Skeletal muscle tissue (tissue), 3 donors: ENCODE measurements at regions not wholly inside any gene's neighbourhood (a gene's known extent, or its start where the extent isn't known, plus 50 kb on each side); places are given as distances from the start of the nearest gene placed in this dataset.
"Not testable (repeated sequence)": the region's sequence is repeated elsewhere in the genome, so short reads cannot be mapped to it uniquely, and the experiment has no call there.

Experiments used
- H3K27ac ChIP-seq: one replicate; pipeline ENCODE4 v1.7.0; 2013; ENCODE audit warnings: mild to moderate bottlenecking, low read depth, low read length, inconsistent platforms
- H3K27me3 ChIP-seq, 3 donors: one replicate each; pipeline ENCODE4 v1.7.0; 2013; ENCODE audit warnings: low read length in 3 of 3; ENCODE audit not compliant: control insufficient read depth in 3 of 3, insufficient read depth in 3 of 3
- H3K36me3 ChIP-seq, 3 donors: one replicate each; pipeline ENCODE4 v1.7.0; 2013; ENCODE audit warnings: low read length in 3 of 3; ENCODE audit not compliant: control insufficient read depth in 3 of 3, insufficient read depth in 3 of 3
- H3K4me1 ChIP-seq, 3 donors: one replicate each; pipeline ENCODE4 v1.7.0; 2013; ENCODE audit warnings: low read length in 3 of 3, mild to moderate bottlenecking in 3 of 3; ENCODE audit not compliant: control insufficient read depth in 3 of 3, insufficient read depth in 3 of 3
- H3K4me3 ChIP-seq, 3 donors: one replicate each; pipeline ENCODE4 v1.7.0; 2013; ENCODE audit warnings: low read length in 3 of 3
- H3K9ac ChIP-seq, 3 donors: one replicate each; pipeline ENCODE4 v1.7.0; 2013; ENCODE audit warnings: low read length in 3 of 3, mild to moderate bottlenecking in 3 of 3, moderate library complexity in 2 of 3, low read depth in 1 of 3
- H3K9me3 ChIP-seq, 3 donors: one replicate each; pipeline ENCODE4 v1.7.0; 2013; ENCODE audit warnings: low read length in 3 of 3; ENCODE audit not compliant: control insufficient read depth in 3 of 3
- donor health status: Osteomylitis.

DNA sequence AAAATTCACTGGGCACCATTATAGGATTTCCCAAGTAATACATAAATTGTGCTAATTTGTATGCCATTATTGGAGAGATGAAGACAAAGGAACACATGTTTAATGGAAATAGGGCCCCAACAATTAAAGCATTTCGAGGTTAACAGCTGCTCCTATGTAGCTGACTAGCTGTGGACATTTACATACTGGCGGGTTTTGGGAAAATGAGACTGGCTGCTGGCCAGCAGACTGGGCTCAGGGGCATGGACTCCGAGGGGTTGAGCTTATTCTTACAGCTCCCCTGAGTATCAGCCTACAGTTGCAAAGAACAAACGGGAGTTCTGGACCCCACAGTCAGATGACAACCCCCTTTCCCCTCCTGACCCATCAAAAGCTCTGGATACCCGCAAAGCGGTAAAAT is 91.9 kb upstream of the MYO3A start:
- Histone ChIP-seq H3K9ac (no peak overlapping the region), H3K27ac (no peak overlapping the region), H3K4me3 (no peak overlapping the region), H3K9me3 (no peaks in the 10 kb centered on the region), H3K36me3 (no peaks in the 10 kb centered on the region), H3K4me1 (no peaks in the 10 kb centered on the region), H3K27me3 (no peaks in the 10 kb centered on the region)

DNA sequence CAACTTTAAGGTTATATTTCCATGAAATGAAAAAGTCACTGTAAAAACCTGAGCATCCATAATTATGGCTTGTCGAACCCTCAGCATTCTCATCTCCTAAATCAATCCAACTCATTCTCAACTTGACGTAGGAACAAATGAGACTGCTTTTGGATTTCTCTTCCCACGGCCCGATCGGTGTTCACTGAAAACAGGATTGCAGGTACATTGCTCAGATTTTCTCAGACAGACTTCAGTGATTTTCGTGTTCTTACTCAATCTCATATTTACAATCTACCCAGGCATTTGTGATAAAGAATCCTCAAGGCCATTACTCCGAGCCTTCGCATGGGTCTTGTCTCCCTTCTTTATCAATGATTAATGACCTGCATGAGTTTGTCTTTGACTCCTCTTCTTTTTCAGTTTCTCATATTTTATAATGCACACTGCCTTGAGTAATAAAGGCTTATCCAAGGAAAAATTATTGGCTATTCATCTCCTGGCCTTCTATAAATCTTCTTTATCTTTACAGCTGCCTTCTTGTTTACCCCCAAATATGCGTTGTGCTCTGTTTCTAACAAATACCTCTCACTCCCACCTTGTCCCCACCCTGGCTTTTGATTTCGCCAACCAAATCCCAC is 90.4 kb upstream of the MYO3A start:
- H3K36me3 ChIP-seq, result no peaks in the 10 kb centered on the region
- no peaks in the 10 kb centered on the region for H3K27me3 ChIP-seq
- no peaks in the 10 kb centered on the region for H3K9me3 ChIP-seq
- H3K4me1 ChIP-seq, result no peaks in the 10 kb centered on the region
- H3K27ac ChIP-seq, result no peak overlapping the region
- H3K4me3 ChIP-seq, result no peak overlapping the region
- H3K9ac ChIP-seq, result no peak overlapping the region

DNA sequence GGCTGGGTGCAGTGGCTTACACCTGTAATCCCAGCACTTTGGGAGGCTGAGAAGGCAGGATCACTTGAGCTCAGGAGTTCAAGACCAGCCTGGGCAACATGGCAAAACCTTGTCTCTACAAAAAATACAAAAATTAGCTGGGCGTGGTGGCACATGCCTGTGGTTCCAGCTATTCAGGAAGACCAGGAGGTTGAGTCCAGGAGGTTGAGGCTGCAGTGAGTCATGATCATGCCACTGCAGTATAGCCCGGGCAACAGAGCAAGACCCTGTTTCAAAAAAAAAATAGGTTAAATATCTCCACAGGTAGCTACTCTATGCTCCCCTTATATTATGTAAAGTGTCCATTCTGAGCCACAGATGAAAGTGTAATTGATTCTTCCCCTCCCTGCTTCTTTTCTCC is 89.3 kb upstream of the MYO3A start:
- H3K4me3 ChIP-seq, H3K4me1 ChIP-seq, H3K27me3 ChIP-seq, H3K9ac ChIP-seq, H3K27ac ChIP-seq, H3K36me3 ChIP-seq, H3K9me3 ChIP-seq: not testable (repeated sequence)

DNA sequence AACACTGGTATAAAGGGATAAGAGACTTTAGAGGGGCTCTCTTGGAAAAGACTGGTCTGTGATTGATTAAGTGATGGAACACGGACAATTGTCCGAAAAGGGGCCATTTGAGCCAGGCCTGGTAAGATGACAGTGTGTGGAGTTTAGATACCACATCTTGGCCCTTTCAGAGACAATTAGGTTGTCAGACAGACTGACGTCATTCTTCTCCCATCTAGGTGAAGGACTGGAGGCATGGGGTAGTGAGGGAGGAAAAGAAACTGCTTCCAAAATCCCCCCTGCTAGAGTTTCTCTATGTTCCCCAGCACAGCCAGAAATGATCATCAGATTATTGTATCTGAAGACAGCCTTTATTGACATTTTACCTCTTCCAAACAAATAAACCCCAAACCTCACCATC is 84.8 kb upstream of the MYO3A start:
- H3K27ac ChIP-seq, result no peak overlapping the region
- H3K9me3 ChIP-seq, result no peaks in the 10 kb centered on the region
- no peaks in the 10 kb centered on the region for H3K36me3 ChIP-seq
- no peaks in the 10 kb centered on the region for H3K27me3 ChIP-seq
- no peaks in the 10 kb centered on the region for H3K4me1 ChIP-seq
- H3K9ac ChIP-seq, result no peak overlapping the region
- no peak overlapping the region for H3K4me3 ChIP-seq

DNA sequence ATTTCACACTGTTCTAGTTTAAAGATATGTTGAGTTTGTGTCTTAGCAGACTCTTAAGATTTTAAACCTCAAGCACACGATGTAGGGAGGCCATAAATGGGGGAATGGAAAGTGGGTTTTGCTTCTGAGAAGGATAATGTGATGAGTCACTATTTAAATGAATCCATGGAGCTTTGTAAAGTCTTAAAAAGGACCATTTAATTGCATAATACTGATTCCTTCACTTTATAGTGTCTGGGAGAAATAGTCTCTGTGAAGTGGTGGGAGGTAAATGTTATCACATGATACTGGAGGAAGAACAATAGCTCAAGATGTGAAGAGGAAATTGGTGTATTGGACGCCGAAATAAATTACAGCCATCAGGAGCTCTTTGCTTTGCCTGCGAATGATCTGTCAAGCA is 84.0 kb upstream of the MYO3A start:
- Histone ChIP-seq H3K36me3 (no peaks in the 10 kb centered on the region), H3K9me3 (no peaks in the 10 kb centered on the region)

DNA sequence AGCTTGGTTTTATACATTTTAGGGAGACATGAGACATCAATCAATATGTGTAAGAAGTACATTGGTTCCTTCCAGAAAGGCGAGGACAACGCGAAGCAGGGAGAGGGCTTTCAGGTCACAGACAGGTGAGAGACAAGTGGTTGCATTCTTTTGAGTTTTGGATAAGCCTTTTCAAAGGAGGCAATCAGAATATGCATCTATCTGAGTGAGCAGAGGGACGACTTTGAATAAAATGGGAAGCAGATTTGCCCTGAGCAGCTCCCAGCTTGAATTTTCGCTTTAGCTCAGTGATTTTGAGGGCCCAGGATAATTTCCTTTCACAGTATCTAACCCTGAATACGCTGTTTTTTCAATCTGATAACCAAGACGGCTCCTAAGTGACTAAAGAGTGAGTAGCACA is 82.5 kb upstream of the MYO3A start:
- no peaks in the 10 kb centered on the region for H3K27me3 ChIP-seq
- H3K9me3 ChIP-seq, result no peaks in the 10 kb centered on the region
- no peak overlapping the region for H3K4me3 ChIP-seq
- no peaks in the 10 kb centered on the region for H3K4me1 ChIP-seq
- no peak overlapping the region for H3K9ac ChIP-seq
- no peak overlapping the region for H3K27ac ChIP-seq
- H3K36me3 ChIP-seq, result no peaks in the 10 kb centered on the region

More for the DNA sequence above, 84.0 kb upstream of the MYO3A start:
- Histone ChIP-seq H3K9ac (no peak overlapping the region), H3K4me3 (no peak overlapping the region), H3K27ac (no peak overlapping the region), H3K4me1 (no peaks in the 10 kb centered on the region), H3K27me3 (no peaks in the 10 kb centered on the region)

DNA sequence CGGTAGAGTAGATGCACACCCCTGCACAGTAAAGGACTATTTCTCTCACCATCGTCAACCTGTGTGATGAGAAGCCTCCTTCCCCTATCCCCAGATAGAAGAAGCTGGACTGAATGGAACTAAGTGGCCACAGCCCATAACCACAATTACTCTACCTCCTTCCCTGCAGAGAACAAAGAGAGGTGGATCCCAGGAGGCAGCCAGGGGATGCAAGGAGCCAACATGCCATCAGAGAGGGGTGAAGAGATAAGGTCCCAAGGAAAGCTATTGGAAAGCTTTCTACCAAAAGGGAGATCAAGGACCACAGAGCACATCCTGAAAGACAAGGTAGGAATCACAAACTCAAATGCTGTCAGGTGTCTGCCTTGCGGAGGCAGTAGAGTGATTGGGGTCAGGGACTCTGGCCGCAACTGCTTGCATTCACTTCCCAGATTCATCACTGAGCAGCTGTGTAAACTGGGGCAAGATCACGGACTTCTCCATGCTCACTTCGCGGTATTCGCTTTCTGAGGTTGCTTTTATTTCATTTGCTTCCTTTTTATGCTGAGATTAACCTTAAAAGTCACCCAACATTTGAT is 81.6 kb upstream of the MYO3A start:
- Histone ChIP-seq H3K27me3 (no peaks in the 10 kb centered on the region), H3K36me3 (no peaks in the 10 kb centered on the region), H3K27ac (no peak overlapping the region)

DNA sequence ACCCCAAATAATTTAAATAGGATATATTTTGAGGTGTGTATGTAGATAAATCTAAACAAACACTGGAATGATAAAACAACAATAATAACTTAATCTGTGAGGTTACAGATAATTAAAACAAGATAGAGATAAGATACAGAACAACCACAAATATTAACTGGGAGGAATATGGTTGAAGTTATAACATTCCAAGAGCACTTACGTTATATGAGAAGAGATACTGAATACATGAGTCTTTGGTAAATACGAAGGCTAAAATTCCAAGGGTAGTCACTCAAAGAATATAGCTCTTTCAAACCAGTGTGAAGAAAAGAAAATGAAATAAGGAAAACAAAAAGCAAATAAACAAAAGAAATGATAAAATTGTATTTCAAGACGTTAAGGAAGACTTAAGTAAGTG is 76.0 kb upstream of the MYO3A start:
- Histone ChIP-seq H3K4me1 (no peaks in the 10 kb centered on the region), H3K9me3 (no peaks in the 10 kb centered on the region), H3K27ac (no peak overlapping the region), H3K9ac (no peak overlapping the region), H3K27me3 (no peaks in the 10 kb centered on the region), H3K36me3 (no peaks in the 10 kb centered on the region), H3K4me3 (no peak overlapping the region)

More for the DNA sequence above, 81.6 kb upstream of the MYO3A start:
- no peaks in the 10 kb centered on the region for H3K4me1 ChIP-seq
- H3K9me3 ChIP-seq, result no peaks in the 10 kb centered on the region
- no peak overlapping the region for H3K9ac ChIP-seq
- H3K4me3 ChIP-seq, result no peak overlapping the region

DNA sequence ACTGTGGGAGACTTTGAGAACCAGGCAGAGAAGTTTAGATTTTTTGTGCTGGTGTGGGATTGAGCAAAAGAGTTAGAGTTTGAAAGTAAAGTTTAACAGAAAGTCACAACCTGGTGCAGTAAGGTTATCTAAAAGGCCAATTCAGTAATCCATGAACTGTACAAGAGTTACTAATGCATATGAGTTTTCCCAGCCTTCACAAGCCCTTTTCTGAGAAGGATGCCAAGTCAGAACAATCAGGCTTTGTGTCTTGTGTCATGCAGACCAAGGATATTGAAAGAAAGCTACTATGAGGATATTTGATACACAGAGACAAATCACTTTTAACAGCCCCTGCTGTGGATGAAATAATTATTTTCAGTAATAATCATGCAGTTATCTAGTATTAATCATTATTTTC is 68.8 kb upstream of the MYO3A start:
- no peak overlapping the region for H3K4me3 ChIP-seq
- H3K9me3 ChIP-seq, result peaks cover 0 to 2% (median 0%) of the 10 kb centered on the region in 3 donors
- H3K4me1 ChIP-seq, result no peaks in the 10 kb centered on the region
- no peak overlapping the region for H3K27ac ChIP-seq
- H3K9ac ChIP-seq, result no peak overlapping the region
- no peaks in the 10 kb centered on the region for H3K36me3 ChIP-seq
- no peaks in the 10 kb centered on the region for H3K27me3 ChIP-seq

DNA sequence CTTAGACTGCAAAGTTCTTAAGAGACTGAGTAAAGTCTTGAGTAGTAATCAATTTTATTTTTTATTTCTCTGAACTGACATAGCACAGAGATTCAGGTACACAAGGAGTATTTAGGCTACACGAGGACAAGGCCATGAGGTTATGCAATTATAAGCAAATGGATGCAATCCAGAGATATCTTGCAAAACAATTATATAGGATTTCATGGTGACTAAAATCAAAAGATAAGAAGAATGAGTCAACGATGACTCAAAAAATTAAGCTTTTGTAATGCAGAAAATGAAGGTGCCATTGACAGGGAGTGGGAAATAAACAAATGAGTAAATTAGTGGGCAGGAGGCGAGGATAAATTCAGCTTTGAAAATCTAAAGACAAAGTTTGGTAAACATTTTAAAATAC is 66.7 kb upstream of the MYO3A start:
- H3K9me3 ChIP-seq, result peaks cover 0 to 5% (median 0%) of the 10 kb centered on the region in 3 donors
- H3K4me1 ChIP-seq, result no peaks in the 10 kb centered on the region
- H3K27ac ChIP-seq, result no peak overlapping the region
- H3K27me3 ChIP-seq, result no peaks in the 10 kb centered on the region
- H3K36me3 ChIP-seq, result no peaks in the 10 kb centered on the region
- H3K9ac ChIP-seq, result no peak overlapping the region
- no peak overlapping the region for H3K4me3 ChIP-seq
